ENCODE measurements at regions not wholly inside any gene's neighbourhood (a gene's known extent, or its start where the extent isn't known, plus 50 kb on each side); places are given as distances from the start of the nearest gene placed in this dataset.
"Not testable (repeated sequence)": the region's sequence is repeated elsewhere in the genome, so short reads cannot be mapped to it uniquely, and the experiment has no call there.

DNA sequence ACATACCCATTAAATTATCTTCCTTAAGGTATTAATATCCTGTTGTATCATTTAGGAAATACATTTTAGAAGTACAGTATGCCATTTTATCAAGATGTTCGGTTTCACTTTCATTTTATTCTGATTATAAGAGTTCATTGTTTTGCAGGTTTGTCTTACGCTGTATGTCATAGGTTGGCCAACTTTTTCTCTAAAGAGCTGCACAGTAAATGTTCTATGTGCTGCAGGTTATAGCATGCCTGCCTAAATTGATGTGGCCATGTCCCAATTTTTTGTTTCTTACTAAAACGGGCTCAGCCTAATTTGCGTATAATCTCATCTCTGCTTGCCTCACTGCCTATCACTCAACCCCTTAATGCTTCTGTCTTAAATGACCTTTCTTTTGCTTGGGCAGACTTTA, 126.4 kb downstream of the USP22 start:
- DNase-seq = no peak

DNA sequence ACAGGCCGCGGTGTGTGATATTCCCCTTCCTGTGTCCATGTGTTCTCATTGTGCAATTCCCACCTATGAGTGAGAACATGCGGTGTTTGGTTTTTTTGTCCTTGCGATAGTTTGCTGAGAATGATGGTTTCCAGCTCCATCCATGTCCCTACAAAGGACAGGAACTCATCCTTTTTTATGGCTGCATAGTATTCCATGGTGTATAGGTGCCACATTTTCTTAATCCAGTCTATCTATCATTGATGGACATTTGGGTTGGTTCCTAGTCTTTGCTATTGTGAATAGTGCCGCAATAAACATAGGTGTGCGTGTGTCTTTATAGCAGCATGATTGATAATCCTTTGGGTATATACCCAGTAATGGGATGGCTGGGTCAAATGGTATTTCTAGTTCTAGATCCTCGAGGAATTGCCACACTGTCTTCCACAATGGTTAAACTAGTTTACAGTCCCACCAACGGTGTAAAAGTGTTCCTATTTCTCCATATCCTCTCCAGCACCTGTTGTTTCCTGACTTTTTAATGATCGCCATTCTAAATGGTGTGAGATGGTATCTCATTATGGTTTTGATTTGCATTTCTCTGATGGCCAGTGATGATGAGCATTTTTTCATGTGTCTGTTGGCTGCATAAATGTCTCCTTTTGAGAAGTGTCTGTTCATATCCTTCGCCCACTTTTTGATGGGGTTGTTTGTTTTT, 125.1 kb downstream of the USP22 start:
- not testable (repeated sequence) for DNase-seq

DNA sequence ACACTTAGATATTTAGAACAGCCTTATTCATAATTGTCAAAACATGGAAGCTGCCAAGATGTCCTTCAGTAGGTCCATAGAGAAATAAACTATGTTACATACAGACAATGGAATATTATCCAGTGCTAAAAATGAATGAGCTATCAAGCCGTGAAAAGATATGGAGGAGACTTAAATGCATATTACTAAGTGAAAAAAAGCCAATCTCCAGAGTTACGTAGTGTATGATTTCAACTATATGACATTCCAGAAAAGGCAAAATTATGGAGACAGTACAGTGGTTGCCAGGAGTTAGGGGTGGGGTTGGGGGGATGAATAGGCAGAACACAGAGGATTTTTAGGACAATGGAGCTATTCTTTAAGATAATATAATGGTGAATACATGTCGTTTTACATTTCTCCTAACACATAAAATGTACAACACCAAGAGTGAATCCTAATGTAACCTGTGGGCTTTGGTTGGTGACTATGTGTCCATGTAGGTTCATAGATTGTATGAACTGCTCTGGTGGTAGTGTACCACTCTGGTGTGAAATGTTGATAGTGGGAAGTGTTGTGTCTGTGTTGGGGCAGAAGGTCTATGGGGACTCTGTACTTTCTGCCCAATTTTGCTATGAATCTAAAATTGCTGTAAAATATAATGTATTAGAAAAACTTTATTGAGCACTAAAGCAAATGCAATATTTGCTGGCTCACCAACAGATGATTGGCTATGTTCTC, 122.6 kb downstream of the USP22 start:
- no peak for DNase-seq

DNA sequence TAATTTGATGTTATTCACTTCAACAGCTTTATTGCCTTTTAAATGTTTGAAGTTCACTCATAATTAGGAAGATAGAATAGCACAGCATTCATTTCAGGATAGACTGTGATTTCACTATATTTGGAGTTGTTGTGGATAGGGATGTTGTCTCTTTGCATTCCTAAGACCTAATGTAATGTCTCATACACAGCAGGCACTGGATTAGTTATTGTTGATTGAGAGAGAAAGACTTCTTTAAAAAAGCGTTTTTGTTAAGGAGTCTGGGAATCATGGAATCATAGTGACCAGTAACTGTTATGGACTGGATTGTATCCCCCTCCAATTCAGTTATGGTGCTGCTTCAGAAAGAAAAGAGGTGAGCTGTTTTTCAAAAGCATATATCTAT, 122.0 kb downstream of the USP22 start:
- DNase-seq = peak; percentile 79

DNA sequence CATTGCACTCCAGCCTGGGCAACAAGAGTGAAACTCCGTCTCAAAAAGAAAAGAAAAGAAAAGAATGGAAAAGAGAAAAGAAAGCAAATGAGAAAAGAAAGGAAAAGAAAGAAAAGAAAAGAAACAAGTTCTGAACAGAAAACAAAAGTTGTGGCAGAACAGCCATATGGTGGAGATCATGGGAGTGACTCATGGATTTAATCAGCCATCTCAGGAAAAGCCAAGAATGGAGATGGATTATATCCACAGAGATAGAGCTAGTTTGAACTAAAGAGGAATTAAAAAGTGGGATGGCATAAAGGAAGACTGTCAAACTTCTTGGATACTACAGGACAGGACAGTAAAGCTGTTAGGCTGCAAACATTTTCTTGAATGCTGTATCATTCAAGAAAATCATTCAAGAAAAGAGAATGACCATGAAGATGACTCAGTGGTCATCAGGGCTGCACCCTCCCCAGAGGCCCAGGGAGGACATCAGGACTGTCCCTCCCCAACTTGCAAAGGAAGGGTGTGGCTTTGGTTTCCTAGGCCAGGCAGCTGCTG, 120.6 kb downstream of the USP22 start:
- DNase-seq = peak; percentile 47

DNA sequence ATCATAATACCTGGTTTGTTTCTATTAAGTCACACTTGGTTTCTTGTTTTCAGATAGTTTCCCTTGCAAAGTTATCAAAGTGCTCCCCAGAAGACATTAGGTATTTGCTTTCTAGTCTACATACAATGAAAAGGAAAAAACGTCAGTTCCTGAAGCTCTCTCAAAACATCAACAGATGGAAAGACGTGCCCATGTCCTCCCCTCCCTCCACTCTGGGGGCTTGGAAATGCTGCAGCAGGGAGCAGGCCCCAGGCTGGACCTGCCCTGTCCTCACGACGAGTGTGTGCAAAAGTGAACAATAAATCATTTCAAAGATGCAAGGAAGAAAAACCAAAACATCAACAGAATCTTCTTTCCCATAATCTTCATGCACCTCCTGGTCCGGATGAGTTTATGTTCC, 118.5 kb downstream of the USP22 start:
- DNase-seq = no peak

DNA sequence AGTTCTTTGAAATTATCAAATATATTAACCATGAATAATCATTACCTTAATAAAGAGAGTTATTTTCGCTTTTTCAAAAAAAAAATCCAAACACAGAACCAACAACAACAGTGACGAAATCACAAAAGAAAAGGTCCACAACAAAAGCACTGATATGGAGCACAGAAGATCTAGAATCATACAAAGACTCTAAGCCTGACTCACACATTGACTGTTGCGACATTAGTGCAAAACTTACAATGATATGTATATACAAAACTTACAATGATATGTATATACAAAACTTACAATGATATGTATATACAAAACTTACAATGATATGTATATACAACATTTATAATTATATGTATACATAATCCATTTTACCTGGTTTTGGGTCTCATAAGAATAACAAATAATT, 117.7 kb downstream of the USP22 start:
- no peak for DNase-seq

DNA sequence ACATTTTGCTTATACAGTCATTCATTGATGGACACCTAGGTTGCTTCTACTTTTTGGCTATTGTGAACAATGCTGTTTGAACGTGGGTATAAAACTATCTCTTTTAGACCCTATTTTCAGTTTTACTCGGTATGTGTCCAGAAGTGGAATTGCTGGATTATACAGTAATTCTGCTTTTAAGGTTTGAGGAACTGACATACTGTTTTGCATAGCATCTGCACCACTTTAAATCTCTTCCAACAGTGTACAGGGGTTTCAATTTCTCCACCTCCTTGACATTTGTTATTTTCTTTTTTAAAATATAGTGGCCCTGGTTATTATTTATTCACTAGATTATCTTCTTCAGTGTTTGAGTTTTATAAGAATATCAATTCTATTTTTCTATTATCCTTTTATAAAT, 116.9 kb downstream of the USP22 start:
- no peak for DNase-seq

DNA sequence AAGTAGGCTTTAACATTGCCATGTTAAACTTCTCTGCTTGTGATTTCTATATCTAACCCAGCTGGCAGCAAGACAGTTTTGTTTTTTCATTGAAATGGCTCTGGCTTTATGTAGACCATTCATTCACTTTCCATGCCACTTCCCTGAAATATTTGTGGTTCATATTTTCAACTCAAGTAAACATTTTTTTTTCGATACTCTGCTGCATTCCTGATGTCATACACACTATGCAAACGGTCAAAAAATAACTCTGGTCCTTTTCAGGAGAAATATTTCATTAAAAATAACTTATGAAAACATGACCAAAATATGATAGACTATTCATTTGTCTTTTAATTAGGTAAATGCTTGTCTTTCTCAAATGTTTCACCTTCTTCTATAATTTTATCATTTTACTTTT, 116.3 kb downstream of the USP22 start:
- DNase-seq = peak; percentile 21

DNA sequence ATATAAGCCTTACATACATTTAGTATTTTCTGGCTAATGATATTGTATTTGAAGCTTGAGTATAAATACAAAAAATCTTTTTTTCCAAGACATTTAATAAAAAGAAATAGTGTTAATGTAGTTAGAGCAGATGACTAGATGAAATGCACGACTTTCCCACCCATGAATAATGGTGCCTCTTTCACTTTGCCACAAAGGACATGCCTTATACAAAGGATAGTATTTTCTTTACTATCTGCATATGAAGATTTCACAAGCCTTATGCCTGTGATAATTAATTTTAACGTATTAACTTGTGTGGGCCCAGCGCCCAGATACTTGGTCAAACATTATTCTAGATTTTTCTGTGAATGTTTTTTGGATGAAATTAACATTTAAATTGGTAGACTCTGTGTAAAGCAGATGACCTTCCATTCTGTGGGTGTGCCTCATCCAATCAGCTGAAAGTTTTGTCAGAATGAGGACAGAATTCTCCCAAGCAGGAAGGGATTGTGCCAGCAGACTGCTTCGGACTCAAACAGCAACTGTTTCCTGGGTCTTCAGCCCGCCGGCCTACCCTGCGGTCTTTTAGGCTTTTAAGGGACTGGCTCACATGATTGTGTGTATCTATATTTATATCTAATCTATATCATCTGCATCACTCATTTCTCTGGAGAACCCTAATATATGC, 115.4 kb downstream of the USP22 start:
- DNase-seq = no peak

DNA sequence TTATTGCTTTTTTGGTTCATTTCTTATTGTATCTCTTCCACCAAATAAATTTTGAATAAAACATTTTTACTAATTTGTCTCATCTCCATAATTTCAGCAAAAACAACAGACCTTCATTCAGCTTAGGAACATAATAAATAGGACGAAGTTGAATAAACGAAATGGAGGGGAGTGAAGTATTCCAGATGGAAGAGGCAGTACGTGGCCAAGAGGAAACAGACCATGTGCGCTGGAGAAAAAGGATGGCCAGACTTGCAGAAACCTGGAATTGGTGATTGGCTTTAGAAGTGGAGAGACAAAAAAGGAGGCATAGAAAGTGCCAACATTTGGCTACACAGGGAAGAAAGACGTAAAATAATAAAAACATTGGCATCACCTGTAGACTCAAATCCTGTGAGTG, 113.5 kb downstream of the USP22 start:
- no peak for DNase-seq

DNA sequence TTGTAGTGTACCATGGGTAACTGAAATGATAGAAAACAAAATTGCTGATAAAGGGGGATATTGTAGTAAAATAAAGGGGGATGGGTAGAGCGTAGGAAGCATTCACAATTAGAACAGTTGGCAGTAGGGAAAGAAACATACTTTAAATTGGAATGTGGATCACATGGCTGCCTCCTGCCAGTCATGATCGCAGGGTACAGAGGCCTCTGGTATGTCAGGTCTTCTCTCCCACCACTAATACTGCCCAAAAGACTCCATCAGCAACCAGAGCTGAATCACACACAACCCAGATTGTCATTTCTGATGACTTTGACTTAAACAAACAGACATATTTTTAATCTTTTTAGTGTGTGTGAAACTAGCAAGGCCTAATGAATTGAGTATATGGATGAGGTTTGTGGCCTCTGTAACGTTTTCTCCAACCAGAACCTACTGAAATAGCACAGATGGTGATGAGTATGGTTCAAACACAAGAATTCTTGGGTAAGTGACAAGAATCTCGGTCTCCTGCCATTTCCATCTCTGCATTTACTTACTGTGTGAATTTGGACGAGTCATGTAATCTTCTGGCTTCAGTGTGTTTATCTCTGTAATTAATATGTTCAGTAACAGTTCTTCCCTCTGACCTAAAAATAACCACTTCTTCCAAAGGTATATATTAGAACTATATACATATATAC, 112.6 kb downstream of the USP22 start:
- DNase-seq = no peak

DNA sequence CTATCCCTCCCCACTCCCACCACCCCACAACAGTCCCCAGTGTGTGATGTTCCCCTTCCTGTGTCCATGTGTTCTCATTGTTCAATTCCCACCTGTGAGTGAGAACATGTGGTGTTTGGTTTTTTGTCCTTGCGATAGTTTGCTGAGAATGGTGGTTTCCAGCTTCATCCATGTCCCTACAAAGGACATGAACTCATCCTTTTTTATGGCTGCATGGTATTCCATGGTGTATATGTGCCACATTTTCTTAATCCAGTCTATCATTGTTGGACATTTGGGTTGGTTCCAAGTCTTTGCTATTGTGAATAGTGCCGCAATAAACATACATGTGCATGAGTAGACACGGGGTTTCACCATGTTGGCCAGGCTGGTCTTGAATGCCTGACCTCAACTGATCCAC, 109.8 kb downstream of the USP22 start:
- DNase-seq = not testable (repeated sequence)

DNA sequence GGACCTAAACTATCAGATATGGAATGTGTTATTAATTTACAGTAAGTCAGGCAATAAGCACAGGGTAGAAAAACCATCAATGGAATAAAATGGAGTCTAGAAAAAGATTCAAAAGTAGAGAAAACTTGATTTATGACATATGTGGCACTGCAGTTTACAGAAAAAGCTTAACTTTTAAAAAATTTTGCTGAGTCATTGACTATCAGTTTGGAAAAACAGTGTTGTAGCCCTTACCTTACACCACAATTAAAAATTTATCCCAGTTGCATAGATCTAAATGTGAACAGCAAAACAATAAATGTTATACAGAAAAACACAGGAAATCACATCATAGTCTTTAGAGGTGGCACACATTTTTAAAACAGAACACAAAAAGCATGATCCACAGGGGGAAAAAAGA, 108.5 kb downstream of the USP22 start:
- no peak for DNase-seq

DNA sequence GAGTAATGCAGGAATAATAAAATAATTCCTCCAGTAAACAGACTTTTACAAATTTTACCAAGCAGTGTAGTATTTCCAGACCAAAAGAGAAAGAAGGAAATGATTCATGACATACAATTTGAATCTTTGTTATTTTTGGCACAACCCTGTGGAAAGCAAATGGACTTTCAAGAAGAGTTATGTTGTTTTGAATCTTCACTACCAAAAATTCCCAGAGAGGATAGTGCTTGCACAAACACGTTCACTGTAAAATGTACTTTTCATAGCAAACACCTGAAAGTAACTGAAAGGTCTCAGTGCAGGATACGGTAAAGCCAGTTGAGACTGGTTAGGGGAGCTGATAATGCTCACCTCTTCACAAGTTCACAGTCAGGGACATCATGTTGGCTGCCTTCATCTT, 107.1 kb downstream of the USP22 start:
- DNase-seq = peak; percentile 41

DNA sequence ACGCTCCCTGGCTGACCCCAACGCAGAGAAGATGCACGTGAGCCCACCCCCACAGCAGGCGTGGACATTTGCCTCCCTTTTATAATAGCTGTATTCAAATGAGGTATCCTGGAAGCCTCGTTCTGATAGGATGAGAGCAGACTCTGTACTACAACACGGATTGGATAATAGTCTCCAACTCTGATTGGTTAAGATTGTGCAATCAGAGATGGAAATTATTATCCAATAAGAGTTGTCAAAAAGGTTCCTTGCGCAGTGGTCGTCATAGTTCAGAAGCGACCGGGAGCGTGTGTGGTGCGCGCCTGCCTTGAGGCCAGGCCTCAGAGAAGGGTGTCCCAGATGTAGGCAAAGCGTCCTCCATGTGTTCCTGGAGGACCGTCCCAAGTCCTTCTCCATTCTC, 104.6 kb downstream of the USP22 start:
- no peak for DNase-seq

DNA sequence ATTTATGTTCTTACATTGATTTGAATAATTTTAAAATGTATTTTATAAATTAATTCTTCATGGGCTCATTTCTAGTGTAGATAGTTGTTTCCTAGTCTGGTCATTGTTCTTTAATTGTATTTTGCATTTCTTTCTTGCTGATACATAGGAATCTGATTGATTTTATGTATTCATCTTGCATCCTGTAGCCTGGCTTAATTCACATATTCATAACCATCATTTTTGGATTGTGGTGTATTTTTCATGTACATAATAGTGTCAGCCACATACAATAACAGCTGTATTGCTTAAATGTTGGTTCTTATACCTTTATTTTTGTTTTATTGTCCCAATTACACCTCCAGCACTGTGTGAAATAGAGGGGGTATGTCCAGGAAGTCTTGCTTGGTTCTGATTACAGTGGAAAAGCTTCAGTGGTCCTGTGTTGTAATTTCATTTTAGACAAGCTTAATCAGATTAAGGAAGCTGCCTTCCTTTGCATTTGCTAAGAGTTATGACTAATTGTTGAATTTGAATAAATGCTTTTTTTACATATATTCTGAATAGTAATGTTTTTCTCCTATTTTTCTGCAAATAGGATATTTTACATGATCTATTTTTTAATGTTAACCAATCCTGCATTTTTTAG, 103.7 kb downstream of the USP22 start:
- no peak for DNase-seq

DNA sequence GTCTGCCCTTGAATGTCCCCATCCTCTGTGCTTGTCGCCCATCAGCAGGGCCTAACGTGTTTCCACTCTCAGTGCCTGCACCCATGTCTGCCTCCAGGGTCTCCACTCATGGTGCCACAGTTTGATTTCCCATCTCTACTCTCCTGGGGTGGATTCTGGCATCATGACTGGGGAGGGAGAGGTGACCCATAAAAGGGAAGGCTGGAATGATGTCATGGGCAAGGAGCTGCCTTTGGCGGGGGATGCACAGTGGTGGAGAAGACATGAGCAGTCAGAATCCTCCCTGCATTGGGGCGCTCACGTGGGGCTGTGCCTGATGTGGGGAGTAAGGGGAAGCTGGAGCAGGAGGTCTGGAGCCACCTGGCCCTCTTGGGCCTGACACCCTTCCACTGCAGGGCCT, 100.9 kb downstream of the USP22 start:
- no peak for DNase-seq

DNA sequence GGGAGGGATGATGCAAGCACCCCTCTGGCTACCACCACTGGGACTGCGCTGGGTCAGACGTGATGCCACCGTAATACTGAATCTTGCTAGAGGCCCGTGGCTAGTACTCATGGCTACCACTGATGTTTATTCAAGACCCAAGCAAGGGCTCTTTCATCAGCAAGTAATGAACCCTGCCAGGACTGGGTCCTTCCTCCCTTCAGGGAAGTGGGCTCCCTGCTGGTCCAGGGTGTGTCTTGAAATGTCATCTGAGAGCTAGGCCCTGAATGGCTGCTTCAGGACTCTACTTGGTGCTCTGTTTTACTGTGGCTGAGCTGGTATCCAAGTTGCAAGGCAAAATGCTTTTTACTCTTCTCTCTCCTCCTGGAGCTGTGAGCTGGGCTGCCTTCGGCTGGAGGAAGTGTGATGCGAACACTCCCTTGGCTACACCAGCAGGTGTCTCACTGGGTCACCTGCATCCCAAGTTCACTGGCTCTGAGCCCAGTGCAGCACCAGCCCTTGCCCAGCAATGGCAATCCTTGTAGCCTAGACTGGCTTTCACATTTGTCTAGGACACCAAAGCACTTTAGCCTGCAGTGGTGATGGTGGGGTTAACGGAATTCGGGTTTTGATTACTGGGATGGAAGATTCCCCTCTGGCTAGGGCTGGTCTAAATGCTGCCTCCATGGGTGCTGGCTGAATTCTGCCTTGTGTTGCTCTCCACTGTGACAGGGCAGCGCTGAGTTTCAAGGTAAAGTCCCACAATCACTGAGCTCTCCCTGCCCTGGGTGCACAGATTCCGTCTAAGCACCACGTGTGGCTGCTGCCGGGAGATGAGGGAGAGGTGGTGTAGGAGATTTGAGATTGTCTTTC, 98.6 kb downstream of the USP22 start:
- DNase-seq = no peak

DNA sequence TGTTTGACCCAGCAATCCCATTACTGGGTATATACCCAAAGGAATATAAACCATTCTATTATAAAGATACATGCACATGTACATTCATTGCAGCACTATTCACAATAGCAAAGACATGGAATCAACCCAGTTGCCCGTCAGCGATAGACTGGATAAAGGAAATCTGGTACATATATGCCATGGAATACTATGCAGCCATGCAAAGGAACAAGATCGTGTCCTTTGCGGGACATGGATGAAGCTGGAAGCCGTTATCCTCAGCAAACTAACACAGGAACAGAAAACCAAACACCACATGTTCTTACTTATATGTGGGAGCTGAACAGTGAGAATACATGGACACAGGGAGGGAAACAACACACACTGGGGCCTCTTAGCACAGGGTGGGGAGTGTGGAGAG, 95.1 kb downstream of the USP22 start:
- DNase-seq = not testable (repeated sequence)

DNA sequence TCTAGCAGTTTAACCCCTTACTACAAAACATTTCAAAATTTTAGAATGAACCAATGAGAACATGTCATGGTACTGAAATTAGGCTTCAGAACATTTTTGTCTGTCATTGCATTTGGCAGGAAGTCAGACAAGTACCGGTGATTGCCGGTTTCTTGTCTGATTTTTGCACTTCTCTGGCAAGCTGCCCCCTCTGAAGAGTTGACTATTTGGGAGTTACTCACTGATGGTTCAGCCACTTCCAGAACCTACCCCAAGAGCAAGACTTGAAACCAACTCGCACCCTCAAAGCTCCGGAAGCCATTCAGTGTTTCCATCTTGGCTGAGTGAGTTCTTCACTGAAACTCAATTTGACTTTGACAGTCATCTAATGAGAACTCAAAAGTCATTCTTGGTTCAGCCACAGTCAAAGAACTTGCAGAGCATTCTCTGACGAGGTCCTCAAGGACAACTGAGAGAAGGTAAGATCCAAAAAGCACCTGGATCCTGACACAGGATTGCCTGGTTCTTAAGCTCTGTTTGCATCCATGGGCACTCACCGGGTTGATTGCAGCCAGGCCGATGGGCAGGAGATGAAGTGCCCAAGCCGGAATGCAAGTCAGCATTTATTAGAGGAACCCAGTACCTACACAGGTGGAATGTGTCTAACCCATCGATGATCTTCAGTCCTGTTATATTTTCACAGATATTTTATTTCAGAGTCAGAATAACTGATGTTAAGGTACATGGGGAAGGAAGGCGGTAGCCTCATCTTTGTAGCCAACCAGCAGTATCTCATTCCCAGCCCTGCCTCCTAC, 93.6 kb downstream of the USP22 start:
- no peak for DNase-seq
